ENCODE measurements at regions not wholly inside any gene's neighbourhood (a gene's known extent, or its start where the extent isn't known, plus 50 kb on each side); places are given as distances from the start of the nearest gene placed in this dataset.
A peak's percentile ranks its signal among the peaks of the same experiment; 100 is the strongest.
"Not testable (repeated sequence)": the region's sequence is repeated elsewhere in the genome, so short reads cannot be mapped to it uniquely, and the experiment has no call there.

DNA sequence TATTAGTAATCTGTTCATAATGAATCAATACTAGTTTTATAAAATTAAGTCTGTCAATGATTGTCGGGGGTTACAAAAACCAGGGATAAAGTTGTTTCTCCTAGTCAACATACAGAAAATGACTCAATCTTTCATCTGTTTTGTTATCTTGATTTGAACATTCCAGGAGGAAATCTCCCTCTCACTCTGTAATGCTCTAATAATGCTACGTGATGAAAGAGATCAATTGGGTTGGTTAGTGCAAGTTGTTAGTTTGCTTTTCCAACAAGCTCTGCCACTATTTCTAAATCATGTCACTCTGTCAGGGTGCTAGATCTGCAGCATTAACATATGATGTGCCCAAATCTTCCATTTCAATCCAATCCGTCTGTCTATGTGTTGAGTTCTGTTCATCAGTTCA, 379.5 kb upstream of the GJE1 start:
- DNase-seq, result no peak

DNA sequence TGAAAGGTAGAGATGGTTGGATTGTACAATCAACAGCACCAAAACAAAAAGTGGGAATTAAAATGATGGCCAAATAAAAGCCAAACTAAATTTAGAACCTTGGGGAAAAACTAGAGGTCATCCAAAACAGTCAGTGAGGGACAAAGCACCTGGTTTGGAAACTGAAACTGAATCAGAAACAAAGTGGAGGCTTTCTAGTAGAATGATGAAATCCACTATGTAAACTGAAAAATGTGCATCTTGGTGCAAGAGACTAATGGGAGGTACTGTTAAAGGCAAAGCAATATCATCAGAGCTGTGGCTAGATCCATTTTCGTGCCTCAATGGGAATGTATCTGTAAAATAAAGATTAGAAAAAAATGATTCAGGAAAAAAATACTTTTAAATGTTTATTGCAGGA, 380.0 kb upstream of the GJE1 start:
- DNase-seq, result no peak

DNA sequence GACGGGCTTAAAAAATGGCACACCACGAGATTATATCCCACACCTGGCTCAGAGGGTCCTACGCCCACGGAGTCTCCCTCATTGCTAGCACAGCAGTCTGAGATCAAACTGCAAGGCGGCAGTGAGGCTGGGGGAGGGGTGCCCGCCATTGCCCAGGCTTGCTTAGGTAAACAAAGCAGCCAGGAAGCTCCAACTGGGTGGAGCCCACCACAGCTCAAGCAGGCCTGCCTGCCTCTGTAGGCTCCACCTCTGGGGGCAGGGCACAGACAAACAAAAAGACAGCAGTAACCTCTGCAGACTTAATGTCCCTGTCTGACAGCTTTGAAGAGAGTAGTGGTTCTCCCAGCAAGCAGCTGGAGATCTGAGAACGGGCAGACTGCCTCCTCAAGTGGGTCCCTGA, 386.4 kb upstream of the GJE1 start:
- DNase-seq, result not testable (repeated sequence)

DNA sequence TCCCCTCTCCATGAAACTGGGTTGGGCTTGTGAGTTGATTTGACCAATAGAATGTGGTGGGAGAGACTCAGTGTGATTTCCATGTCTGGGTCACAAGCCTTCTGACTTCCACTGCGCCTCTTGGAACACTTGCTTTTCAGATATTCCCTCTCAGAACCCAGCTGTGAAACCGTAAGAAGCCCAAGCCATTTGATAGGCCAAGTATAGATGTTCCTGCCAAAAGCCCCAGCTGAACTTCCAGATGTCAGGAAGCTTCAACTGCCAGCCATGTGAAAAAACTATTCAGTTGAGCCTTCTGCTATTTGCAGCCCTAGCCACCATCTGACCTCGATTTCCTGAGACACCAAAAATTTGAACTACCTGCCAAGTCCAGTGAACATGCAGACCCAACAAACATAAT, 387.8 kb upstream of the GJE1 start:
- no peak for DNase-seq

DNA sequence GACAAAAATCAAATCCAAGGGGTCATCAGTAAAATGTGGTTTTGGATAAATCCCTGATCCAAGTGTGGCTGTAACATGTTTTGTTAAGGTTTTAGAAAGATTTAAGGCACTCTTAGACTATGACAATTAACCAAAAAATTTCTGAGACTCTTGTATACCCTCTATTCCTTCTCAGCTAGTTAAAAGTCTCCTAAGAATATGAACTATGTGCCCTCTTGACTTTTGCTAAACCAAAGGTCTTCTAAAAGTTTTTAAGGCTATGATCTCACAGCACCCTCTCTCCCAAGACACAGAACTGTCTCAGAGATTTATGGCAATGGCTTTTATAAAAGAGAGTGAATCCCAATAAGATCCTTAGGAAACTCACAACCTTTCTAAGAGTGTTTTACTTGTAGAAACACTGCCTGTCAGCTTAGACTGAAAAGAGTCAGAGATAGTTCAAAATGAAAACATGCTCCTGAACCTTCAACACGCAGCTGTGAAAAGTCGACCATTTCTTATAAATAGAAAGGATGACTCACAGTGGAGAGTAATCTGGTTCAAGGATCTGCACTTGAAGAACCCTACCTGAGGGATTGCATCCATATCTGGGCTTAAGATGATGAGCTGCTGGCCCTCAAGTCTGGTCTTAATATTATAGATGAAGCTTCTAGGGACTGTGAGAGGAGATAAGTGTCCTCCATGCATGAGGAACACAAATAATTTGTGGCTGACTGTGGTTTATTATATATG, 388.4 kb upstream of the GJE1 start:
- DNase-seq, result no peak

DNA sequence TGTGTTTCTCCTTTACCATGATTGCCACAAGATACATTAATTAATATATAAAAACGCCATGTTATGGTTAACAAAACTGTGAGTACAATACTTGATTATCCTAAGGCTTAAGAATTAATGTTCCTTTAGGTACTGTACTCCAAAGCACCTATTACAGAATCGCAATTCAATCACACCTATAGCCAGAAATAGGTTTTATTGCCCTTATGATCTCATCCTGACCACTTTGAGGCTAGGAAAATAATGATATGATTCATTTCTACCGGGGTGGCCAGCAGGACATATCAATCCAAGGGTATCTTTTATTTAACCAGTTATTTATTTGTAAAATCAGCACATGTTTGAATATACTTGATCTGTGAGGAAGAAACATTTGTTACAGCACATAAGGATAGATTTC, 396.6 kb upstream of the GJE1 start:
- DNase-seq, result no peak

DNA sequence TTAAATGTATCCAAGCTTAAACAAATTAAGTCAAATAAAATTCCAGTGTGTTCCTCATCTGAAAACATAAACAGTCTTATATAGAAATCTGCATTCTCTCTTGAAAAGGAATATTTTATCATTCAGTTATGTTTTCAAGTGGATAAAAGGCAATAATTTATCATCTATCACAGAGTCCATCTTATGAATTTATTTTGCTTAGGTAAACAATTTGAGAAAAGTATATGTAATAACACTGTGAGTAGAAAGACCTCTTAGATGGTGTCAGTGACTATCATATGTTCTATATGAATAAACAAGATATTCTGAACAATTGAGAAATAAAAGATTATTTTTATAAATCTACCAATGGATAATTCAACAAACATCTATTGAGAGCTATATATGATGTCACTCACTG, 397.6 kb upstream of the GJE1 start:
- DNase-seq, result no peak

DNA sequence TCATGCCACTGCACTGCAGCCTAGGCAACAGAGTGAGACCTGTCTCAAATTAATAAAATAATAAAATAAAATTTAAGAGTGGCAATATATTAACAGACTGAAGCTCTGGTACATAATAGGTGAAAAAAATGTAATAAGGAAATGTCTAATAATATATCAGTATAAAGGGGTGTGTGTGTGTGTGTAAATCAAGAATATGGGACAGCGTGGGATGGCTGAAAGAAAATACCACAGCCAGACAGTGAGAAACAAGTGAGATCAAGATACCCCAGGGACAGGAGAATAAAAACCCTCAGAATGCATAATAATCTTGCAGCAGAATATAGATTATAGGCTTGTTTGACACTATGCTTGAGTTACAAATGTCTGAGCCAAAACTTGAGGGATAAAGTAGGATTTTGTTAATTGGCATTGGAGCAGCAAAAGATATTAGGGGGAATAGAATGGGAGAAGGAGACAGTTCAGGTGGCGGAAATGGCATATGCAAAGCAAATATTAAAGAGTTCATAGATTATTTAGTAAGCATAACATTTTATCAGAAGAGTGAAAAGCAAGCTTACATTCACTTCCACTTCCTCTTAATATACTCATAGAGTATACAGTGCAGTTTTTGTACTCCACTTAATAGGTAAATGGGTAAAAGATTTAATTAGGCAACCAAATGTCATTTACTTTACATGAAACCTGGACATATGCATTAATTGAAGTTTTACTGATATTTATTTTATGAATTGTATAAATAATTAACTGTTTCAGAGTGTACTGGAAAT, 398.5 kb upstream of the GJE1 start:
- DNase-seq, result no peak

DNA sequence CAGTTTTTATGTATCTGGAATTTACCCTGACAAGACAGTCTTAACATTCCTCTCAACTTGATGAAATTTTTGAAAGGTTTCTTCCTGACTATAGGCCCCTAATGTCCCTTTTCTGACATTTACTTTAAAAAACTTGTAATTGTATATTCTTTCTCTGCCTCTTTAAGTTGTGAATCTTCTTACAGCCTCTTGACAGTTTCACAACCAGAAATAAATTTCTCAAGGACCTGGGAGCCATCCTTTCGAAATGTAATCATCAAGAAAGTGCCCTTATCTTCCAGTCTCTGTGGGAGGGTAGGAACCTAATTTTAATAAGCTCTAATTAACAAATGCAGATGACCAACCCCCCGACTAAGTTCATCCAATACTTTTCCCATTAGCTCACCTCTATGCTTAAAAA, 403.6 kb upstream of the GJE1 start:
- no peak for DNase-seq

DNA sequence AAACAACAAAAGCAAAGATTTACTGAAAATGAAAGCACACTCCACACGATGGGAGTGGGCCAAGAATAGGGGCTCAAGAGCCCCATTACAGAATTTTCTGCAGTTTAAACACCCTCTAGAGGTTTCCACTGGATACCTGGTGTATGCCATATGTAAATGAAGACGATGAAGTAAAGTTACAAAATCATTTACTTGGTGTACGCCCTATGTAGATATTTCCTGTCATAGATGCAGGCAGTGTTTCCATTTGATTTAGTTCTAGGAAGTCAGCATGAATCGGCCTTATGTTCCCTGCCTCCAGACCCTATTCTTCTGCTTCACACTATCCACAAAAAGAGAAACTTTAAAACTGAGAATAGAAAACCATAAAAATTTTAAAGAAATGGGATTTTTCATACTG, 404.4 kb upstream of the GJE1 start:
- no peak for DNase-seq

DNA sequence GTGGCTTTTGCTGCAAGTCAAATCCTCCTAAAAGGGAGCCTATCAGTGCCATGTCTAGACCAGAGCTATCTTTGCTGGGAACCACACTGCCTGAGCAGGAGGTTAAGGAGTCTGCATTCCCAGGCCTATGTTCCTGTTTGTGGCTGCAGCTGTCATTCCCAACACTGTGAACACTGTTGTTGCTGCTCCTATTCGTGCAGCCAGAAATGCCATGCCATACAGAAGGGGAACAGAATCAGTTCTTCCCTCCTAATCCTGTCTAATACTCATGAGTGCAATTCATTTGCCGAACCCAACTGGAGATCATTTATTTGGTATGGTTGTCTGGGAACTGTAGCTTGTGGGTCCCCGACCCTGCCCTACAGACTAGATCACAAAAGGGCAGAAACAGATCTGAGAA, 406.5 kb upstream of the GJE1 start:
- no peak for DNase-seq

DNA sequence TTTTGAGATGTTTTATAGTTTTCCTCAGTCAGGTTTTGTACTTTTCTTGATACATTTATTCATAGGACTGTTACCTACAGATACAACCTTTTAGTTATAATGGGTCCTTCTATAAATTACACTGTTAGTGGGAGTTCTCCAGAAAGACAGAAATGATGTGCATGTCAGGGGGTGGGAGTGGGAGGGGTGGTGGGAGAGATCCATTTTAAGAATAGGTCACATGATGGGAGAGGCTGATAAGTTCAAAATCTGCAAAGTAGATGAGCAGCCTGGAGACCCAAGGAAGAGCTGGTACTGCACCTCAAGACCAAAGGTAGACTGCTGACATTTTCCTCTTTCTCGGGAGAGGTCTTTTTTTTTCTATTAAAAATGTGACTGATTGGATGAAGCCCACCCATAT, 408.0 kb upstream of the GJE1 start:
- DNase-seq, result no peak

DNA sequence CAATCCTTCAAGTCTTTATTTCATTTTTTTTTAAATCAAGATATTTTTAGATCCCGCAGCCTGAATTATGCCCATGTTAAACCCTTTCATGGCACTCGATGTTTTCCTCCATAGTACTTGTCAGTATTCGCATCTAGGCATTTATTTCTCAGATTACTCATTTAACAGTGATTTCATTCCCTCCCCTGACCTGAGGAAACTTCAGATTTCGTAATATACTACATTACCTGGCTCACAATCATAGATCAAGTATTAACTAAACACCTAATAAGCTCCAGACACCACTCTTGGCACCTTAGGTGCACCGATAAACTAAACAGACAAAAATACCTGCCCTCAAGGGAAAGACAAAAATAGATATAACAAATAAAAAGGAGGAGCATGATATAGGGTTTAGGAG, 413.2 kb upstream of the GJE1 start:
- no peak for DNase-seq

DNA sequence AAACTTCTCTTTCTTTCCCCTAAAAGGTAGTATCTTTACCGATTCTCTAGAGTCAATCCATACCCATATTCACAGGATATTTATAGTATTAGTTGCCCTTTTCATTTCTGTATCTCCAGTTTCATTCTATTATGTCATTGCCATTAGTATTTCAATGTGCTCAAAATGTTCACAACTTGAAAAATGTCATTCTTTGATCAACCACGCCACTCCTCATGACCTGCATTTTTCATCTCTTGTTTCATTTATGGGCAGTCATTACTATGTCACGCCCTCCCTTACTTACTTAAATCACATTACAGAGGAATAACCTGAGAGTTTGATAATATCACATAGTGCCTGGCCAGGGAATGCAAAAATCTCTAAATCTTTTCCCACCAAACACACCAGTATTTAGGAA, 427.3 kb upstream of the GJE1 start:
- no peak for DNase-seq

DNA sequence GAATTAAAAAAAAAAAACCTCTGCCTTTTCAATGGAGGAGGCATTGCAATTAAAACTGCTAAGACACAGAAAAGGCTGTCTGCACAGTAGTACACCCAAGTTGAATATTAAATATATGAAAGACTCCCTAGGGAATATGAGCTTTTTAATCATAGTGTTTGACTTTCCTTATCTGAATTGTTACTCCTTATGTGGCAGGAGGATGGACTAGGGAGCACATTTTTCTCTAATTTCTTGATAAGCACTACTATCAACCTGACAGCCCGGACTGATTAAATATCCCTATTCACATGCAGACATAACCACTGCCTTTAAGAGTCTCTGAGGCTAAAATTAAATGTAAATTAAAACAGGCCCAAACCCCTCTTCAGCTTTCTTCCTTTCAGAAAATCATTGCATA, 428.6 kb upstream of the GJE1 start:
- no peak for DNase-seq

DNA sequence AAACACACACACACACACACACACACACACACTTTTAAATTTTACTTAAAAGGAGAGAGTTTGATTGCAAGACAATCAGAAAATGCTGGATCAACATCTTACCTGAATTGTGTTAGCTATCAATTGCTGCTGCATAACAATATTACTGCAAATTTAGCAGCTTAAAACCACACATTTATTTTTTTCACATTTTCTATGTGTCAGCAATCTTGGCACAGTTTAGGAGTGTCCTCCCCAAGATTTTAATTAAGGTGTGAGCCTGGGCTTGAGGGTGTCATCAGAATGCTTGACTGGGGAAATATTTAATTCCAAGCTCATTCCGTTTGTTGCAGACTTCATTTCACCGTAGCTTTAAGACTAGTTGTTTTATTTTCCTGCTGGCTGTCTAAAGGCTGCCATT, 431.0 kb upstream of the GJE1 start:
- no peak for DNase-seq

DNA sequence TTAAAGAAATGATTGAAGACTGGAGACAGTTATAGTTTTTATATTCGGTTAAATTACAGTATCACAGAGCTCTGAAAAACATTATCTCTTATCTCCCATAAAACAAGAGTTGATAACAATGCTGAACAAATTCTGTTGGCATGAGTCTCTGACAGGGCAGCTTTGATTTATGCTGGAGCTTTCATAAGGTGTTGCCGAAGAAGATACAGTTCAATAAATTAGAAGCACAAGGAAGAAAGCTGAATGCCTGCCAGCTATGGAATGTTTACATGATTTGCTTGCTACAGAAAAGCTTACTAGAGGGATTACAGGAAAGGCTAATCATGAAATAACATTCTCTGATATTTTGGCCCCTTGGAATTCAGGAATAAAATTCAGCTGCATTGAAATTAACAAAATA, 431.9 kb upstream of the GJE1 start:
- no peak for DNase-seq

DNA sequence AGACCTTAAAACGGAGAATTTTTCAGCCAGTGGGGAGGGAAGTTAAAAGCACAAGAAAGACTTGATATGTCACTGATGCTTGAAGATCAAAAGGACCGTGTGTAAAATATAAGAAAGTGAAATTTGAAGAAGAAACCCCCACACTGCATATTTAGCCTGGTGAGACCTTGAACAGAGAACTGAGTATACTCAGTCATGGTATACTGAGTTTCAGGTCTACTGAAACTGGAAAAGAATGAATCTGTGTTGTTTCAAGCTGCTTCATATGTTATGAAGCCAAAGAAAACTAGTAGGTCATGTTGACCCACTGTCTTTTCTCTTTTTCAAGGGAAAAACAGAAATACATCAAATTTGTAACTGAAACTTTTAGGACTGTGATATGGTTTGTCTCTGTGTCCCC, 443.8 kb upstream of the GJE1 start:
- DNase-seq, result no peak

DNA sequence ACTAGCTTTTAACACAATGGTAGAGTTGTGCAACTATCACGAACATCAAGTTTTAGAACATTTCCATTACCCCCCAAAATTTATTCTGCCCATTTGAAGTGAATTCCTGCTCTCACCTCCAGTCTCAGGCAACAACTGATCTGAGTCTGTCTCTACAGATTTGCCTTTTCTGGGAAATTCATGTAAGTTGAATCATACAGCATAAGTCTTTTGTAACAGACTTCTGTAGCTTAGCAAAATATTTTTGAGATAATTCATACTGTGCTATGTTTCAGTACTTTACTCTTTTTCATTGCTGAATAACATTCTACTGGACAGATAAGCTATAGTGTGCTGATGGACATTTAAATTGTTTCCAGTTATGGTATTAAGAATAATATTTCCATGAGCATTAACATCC, 447.3 kb upstream of the GJE1 start:
- DNase-seq, result no peak

DNA sequence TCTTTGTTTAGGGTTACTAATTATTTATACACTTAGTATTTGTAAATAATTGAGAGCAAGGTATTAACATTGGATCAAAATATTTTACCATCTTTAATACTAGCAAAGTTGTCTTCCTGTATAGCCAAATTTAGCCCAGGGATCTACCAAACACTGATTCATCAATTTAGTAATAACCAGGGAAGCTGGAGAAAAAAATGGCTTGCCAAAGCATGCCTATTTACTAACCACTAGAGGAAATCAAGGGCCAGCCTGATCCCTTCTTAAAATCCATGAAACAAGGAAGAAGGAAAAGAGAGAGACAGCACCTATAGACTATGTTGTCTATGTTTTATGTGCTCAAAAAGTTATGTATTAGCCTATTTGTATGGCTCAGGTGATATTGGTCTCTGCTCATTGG, 450.3 kb upstream of the GJE1 start:
- no peak for DNase-seq

DNA sequence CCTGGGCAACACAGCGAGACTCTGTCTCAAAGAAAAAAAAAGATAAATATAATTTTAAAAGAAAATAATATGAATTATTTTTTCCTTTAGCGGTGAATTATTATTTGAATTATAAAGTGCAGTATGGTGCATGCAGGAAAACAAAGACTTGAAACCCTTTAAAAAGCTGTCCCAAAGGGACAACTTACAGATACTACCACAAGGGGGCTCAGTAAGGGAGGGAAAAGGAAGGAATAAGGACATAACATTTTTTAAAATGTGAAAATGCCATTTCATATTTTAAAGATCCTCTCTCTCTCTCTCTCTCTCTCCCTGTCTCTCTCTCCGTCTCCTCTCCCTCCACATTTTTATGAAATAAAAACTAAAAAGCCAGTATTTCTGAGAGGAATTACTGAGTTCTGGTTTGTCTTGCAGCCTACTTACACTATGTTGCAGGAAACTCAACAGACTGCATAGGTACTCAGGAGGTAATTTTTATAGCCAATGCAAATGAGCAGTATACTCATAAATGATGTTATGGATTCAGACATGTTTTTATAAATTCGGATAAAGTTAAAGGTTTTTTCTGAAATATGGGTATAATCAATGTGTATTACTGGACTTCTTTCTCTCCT, 455.0 kb upstream of the GJE1 start:
- peak; percentile 16 for DNase-seq

DNA sequence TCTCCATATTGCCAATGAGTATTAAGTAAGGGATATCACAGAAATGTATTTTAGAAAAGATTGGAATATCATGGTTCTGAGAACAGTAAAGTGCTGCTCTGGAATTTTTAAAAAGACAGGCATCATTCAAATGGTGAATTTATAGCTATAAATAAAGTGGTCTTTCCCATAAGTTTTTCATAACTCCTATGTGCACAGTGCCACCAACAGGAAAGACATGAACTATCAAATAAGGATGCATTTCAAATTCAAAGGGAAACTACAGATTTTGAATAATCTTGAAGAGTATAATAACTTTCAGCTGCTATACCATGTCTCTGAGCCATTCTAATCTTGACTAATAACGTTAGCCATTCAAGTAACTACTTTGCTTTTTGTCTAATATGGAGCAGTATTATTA, 456.8 kb upstream of the GJE1 start:
- DNase-seq, result no peak

DNA sequence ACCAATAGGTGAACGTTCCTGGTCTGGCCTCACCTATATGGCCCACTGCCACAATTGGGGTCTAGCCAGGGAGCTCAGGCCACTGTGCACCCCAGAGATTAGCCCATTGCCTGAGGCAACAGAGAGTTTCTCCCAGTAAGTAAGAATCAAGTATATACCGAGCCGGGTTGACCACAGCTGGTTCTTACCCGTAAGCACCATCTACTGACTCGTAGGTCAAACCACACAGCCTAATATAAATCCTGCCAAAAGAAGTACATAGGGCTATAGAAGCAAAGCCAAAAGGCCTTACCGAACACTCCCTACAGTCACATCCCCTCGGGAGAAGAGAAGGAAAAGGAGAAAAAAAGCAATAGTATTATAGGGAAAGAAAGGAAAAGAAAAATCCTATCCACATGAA, 463.6 kb upstream of the GJE1 start:
- no peak for DNase-seq

DNA sequence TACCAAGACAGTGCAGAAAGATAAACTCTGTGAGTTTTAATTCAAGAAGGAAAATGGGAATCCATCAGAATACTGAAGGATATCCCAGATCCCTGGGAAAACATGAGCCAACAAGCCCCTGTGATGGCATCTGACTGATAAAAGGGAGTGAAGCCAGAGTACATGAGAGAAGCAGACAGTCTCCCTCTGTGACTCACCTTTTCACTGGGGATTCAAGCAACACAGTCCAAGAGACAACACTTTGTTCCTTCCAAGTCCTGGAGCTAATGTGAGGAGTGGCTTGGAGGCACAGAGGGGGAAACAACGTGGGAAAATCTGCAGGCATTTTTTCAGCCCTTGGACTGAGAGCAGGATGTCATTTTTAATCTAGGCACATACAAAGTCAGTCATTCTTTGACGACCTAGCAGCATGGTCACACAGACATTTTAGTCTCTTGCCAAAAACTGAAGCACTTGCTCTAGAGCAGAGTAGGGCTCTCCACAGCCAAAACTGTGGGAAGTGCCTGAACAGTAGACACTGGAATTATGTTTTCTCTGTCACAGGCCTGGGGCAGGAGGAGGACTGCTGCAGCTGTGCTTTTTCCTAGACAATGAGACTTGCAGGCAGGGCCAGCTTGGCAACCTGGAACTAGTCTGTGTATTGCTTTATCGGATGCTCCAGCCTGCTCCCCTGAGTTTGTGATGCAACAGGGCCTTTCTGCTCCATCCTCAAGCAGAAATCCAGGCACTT, 465.0 kb upstream of the GJE1 start:
- DNase-seq, result no peak
